HG03025 (cell line): ENCODE measurements at regions not wholly inside any gene's neighbourhood (a gene's known extent, or its start where the extent isn't known, plus 50 kb on each side); places are given as distances from the start of the nearest gene placed in this dataset.
"Not testable (repeated sequence)": the region's sequence is repeated elsewhere in the genome, so short reads cannot be mapped to it uniquely, and the experiment has no call there.

Source experiments
- ATAC-seq: cut with Tn5 transposase; IDR thresholded peaks from one replicate; pipeline ENCODE4 v1.9.1; 2021; ENCODE audit warnings: mild to moderate bottlenecking, moderate library complexity; ENCODE audit not compliant: unreplicated experiment, low FRiP score

- no peak for ATAC-seq
Measured at GRCh38 chr4:130035391-130035790, 939.4 kb downstream of the C4orf33 start.

GRCh38 chr4:130037866-130038265 is 941.9 kb downstream of the C4orf33 start:
- ATAC-seq, result not testable (repeated sequence)

GRCh38 chr4:130038540-130038939 is 942.6 kb downstream of the C4orf33 start:
- not testable (repeated sequence) for ATAC-seq

- no peak for ATAC-seq
Measured at GRCh38 chr4:130043732-130044160, 947.8 kb downstream of the C4orf33 start.

- no peak for ATAC-seq
Measured at GRCh38 chr4:130044788-130045531, 949.0 kb downstream of the C4orf33 start.

GRCh38 chr4:130053723-130054122 is 957.8 kb downstream of the C4orf33 start:
- no peak for ATAC-seq

GRCh38 chr4:130054908-130055307 is 959.0 kb downstream of the C4orf33 start:
- ATAC-seq, result no peak

- ATAC-seq, result no peak
Measured at GRCh38 chr4:130056286-130056685, 960.3 kb downstream of the C4orf33 start.

GRCh38 chr4:130064471-130064870 is 968.5 kb downstream of the C4orf33 start:
- no peak for ATAC-seq

GRCh38 chr4:130067419-130067818 is 971.5 kb downstream of the C4orf33 start:
- no peak for ATAC-seq

GRCh38 chr4:130068072-130068471 is 972.1 kb downstream of the C4orf33 start:
- ATAC-seq, result no peak

GRCh38 chr4:130071746-130072145 is 975.8 kb downstream of the C4orf33 start:
- no peak for ATAC-seq

GRCh38 chr4:130073145-130073790 is 977.3 kb downstream of the C4orf33 start:
- ATAC-seq, result no peak

- no peak for ATAC-seq
Measured at GRCh38 chr4:130074096-130074495, 978.1 kb downstream of the C4orf33 start.

- no peak for ATAC-seq
Measured at GRCh38 chr4:130077275-130077674, 981.3 kb downstream of the C4orf33 start.

- ATAC-seq, result not testable (repeated sequence)
Measured at GRCh38 chr4:130079027-130079426, 983.1 kb downstream of the C4orf33 start.

- no peak for ATAC-seq
Measured at GRCh38 chr4:130080872-130081451, 985.0 kb downstream of the C4orf33 start.

- ATAC-seq, result no peak
Measured at GRCh38 chr4:130090427-130090826, 994.5 kb downstream of the C4orf33 start.

- no peak for ATAC-seq
Measured at GRCh38 chr4:130092187-130093015, 996.4 kb downstream of the C4orf33 start.

GRCh38 chr4:130099105-130099504 is 1003.2 kb downstream of the C4orf33 start:
- ATAC-seq, result no peak

- peak; percentile 76 for ATAC-seq
Measured at GRCh38 chr4:130110189-130110588, 1014.2 kb downstream of the C4orf33 start.
